NCI-H2029 (cell line): ENCODE measurements at regions not wholly inside any gene's neighbourhood (a gene's known extent, or its start where the extent isn't known, plus 50 kb on each side); places are given as distances from the start of the nearest gene placed in this dataset.

Source experiments
- DNase-seq: peaks from one replicate; lab custom pipeline; 2025; lab: John Stamatoyannopoulos, UW

- no peak for DNase-seq
Measured at GRCh38 chr7:67762516-67762915, 765.9 kb downstream of the TYW1 start.

- DNase-seq = no peak
Measured at GRCh38 chr7:67764289-67764688, 767.7 kb downstream of the TYW1 start.

- DNase-seq = no peak
Measured at GRCh38 chr7:67765481-67766175, 769.0 kb downstream of the TYW1 start.

GRCh38 chr7:67766906-67767410, 770.3 kb downstream of the TYW1 start:
- DNase-seq = no peak

GRCh38 chr7:67771846-67772605, 775.4 kb downstream of the TYW1 start:
- DNase-seq = no peak

GRCh38 chr7:67773081-67773480, 776.4 kb downstream of the TYW1 start:
- no peak for DNase-seq

- DNase-seq = no peak
Measured at GRCh38 chr7:67777119-67777518, 780.5 kb downstream of the TYW1 start.

GRCh38 chr7:67781841-67782240, 785.2 kb downstream of the TYW1 start:
- no peak for DNase-seq

- no peak for DNase-seq
Measured at GRCh38 chr7:67786021-67786420, 789.4 kb downstream of the TYW1 start.

- DNase-seq = no peak
Measured at GRCh38 chr7:67788669-67789068, 792.0 kb downstream of the TYW1 start.

GRCh38 chr7:67791918-67792317, 795.3 kb downstream of the TYW1 start:
- DNase-seq = no peak

GRCh38 chr7:67794544-67794943, 797.9 kb downstream of the TYW1 start:
- no peak for DNase-seq

GRCh38 chr7:67803789-67804188, 807.2 kb downstream of the TYW1 start:
- no peak for DNase-seq

- DNase-seq = no peak
Measured at GRCh38 chr7:67805921-67806471, 809.4 kb downstream of the TYW1 start.

- no peak for DNase-seq
Measured at GRCh38 chr7:67807826-67808225, 811.2 kb downstream of the TYW1 start.

- no peak for DNase-seq
Measured at GRCh38 chr7:67809586-67809985, 813.0 kb downstream of the TYW1 start.

- DNase-seq = no peak
Measured at GRCh38 chr7:67813621-67814292, 817.1 kb downstream of the TYW1 start.

GRCh38 chr7:67817481-67817880, 820.8 kb downstream of the TYW1 start:
- no peak for DNase-seq

GRCh38 chr7:67821116-67821515, 824.5 kb downstream of the TYW1 start:
- no peak for DNase-seq

GRCh38 chr7:67823345-67823744, 826.7 kb downstream of the TYW1 start:
- peak; percentile 85 for DNase-seq

GRCh38 chr7:67825356-67825755, 828.7 kb downstream of the TYW1 start:
- DNase-seq = no peak

GRCh38 chr7:67841896-67842295, 845.3 kb downstream of the TYW1 start:
- no peak for DNase-seq

GRCh38 chr7:67842571-67842970, 845.9 kb downstream of the TYW1 start:
- DNase-seq = no peak
